HepG2 (cell line): ENCODE measurements at regions not wholly inside any gene's neighbourhood (a gene's known extent, or its start where the extent isn't known, plus 50 kb on each side); places are given as distances from the start of the nearest gene placed in this dataset.

ENCODE experiments used
- ATAC-seq: fragments of 200-7000 bp; cut with Tn5 transposase; 3 replicates; pipeline ENCODE4 v1.9.1; 2020; ENCODE audit warnings: mild to moderate bottlenecking, moderate library complexity
- BruUV-seq: library from RNA; stranded (reverse); fragments of 400-500 nt; replicated peaks from 2 replicates; lab custom pipeline; 2021; lab: Mats Ljungman, UMichigan
- CTCF ChIA-PET: fragments of 300-600 bp; formaldehyde crosslinking; extraction: SDS; loops from one replicate; lab custom pipeline; 2021; ENCODE audit warnings: low total read pairs, inconsistent platforms, low intra/inter-chr PET ratio; lab: Yijun Ruan, JAX
- POLR2A ChIA-PET: fragments of 350-600 bp; sonication (Branson Sonifier 250); formaldehyde crosslinking; loops from one replicate; lab custom pipeline; 2020; ENCODE audit warnings: antibody characterized with exemption, inconsistent platforms; lab: Yijun Ruan, JAX
- DNase-seq: peaks from one replicate; pipeline ENCODE4 v3.0.0-alpha.2; 2015; ENCODE audit warnings: low spot score
- FAIRE-seq: peaks from 3 replicates; lab custom pipeline; 2011; peaks lifted over from hg19 to GRCh38; lab: Jason Lieb, UNC
- H2AFZ ChIP-seq: one replicate; pipeline ENCODE4 v1.6.1; 2011; ENCODE audit warnings: low read length, inconsistent platforms
- H3K27ac ChIP-seq: fragments of 300-600 bp; 3 replicates; pipeline ENCODE4 v1.8.0; 2011; ENCODE audit warnings: mixed run types, mild to moderate bottlenecking, mixed read lengths, low read length, inconsistent platforms; ENCODE audit not compliant: insufficient read depth; ENCODE audit errors: extremely low read length
- H3K27me3 ChIP-seq, 2 experiments: fragments of 200-600 bp in 1 of 2; 2 replicates in 1 of 2; 3 replicates in 1 of 2; pipeline versions ENCODE4 v1.6.0 to v1.8.0; 2011; ENCODE audit warnings: low read length in 2 of 2, mild to moderate bottlenecking in 2 of 2, moderate library complexity in 2 of 2, inconsistent platforms in 1 of 2; ENCODE audit not compliant: insufficient read depth in 2 of 2, control insufficient read depth in 1 of 2
- H3K36me3 ChIP-seq, 2 experiments: fragments of 200-600 bp in 1 of 2; replicated peaks in 1 of 2; 2 replicates in 1 of 2; 3 replicates in 1 of 2; pipeline versions ENCODE4 v1.5.1 to v1.8.0; 2011; ENCODE audit warnings: low read length in 2 of 2, inconsistent platforms in 1 of 2; ENCODE audit not compliant: insufficient read depth in 2 of 2, control insufficient read depth in 1 of 2
- H3K4me1 ChIP-seq: 2 replicates; pipeline ENCODE4 v1.5.1; 2012; ENCODE audit warnings: low read length, inconsistent platforms; ENCODE audit not compliant: insufficient read depth
- H3K4me2 ChIP-seq: 2 replicates; pipeline ENCODE4 v1.6.0; 2011; ENCODE audit warnings: low read depth, low read length, inconsistent platforms
- H3K4me3 ChIP-seq, 3 experiments: fragments of 200-600 bp in 1 of 3; sonication (generic), shearing (Covaris generic) in 1 of 3; replicated peaks in 1 of 3; 2 replicates each; pipeline ENCODE4 v1.5.1; 2011 to 2016; ENCODE audit warnings: low read length in 3 of 3, inconsistent platforms in 2 of 3, low read depth in 2 of 3, mild to moderate bottlenecking in 2 of 3, control low read depth in 1 of 3, mixed read lengths in 1 of 3; ENCODE audit not compliant: insufficient read depth in 1 of 3
- H3K79me2 ChIP-seq: one replicate; pipeline ENCODE4 v1.6.1; 2011; ENCODE audit warnings: low read length, inconsistent platforms; ENCODE audit not compliant: insufficient read depth
- H3K9ac ChIP-seq: 2 replicates; pipeline ENCODE4 v1.6.0; 2011; ENCODE audit warnings: mild to moderate bottlenecking, low read depth, low read length, inconsistent platforms; ENCODE audit not compliant: insufficient read depth
- H3K9me3 ChIP-seq: 2 replicates; pipeline ENCODE4 v1.5.1; 2012; ENCODE audit warnings: mild to moderate bottlenecking, low read length
- H4K20me1 ChIP-seq: 2 replicates; pipeline ENCODE4 v1.6.0; 2011; ENCODE audit warnings: inconsistent platforms, mild to moderate bottlenecking, low read length, moderate library complexity; ENCODE audit not compliant: insufficient read depth
- DRAP1 ChIP-seq: IDR thresholded peaks from 2 replicates; pipeline ENCODE4 v1.6.1; 2016; ENCODE audit warnings: missing genetic modification reagents, missing compliant biosample characterization
- ELF1 ChIP-seq: sonication (generic); formaldehyde crosslinking; IDR thresholded peaks from 2 replicates; pipeline ENCODE4 v1.4.0; 2020; ENCODE audit warnings: missing genetic modification reagents
- ELK4 ChIP-seq: sonication (generic); formaldehyde crosslinking; IDR thresholded peaks from 2 replicates; pipeline ENCODE4 v1.9.0; 2021; ENCODE audit warnings: missing genetic modification reagents, borderline replicate concordance
- MAFK ChIP-seq, 2 experiments: IDR thresholded peaks in 1 of 2; conservative IDR thresholded peaks in 1 of 2; 2 replicates each; pipeline ENCODE4 v1.6.1; 2011; ENCODE audit warnings: improper control_type of control experiment in 2 of 2, low read length in 2 of 2
- MXI1 ChIP-seq: IDR thresholded peaks from 3 replicates; pipeline ENCODE4 v1.6.1; 2012; ENCODE audit warnings: low read depth, low read length, inconsistent platforms, borderline replicate concordance
- POGZ ChIP-seq: sonication (generic); formaldehyde crosslinking; IDR thresholded peaks from 2 replicates; pipeline ENCODE4 v1.4.0; 2020; ENCODE audit warnings: mild to moderate bottlenecking, missing genetic modification reagents
- RXRB ChIP-seq: IDR thresholded peaks from 2 replicates; pipeline ENCODE4 v1.6.1; 2016; ENCODE audit warnings: borderline replicate concordance, missing genetic modification reagents, missing compliant biosample characterization
- SIN3B ChIP-seq: fragments of 150-350 bp; IDR thresholded peaks from 2 replicates; pipeline ENCODE4 v1.6.1; 2014; ENCODE audit warnings: low read length
- SMC3 ChIP-seq: IDR thresholded peaks from 2 replicates; pipeline ENCODE4 v1.6.1; 2011; ENCODE audit warnings: low read length, improper control_type of control experiment
- ZBTB7B ChIP-seq: sonication (generic); formaldehyde crosslinking; IDR thresholded peaks from 2 replicates; pipeline ENCODE4 v1.4.0; 2020; ENCODE audit warnings: missing genetic modification reagents
- ZFP1 ChIP-seq: IDR thresholded peaks from 2 replicates; pipeline ENCODE4 v1.6.1; 2016
- ZNF138 ChIP-seq: sonication (generic); formaldehyde crosslinking; IDR thresholded peaks from 2 replicates; pipeline ENCODE4 v1.5.0; 2020; ENCODE audit warnings: mild to moderate bottlenecking, low read depth, missing genetic modification reagents
- ZNF20 ChIP-seq: sonication (generic); formaldehyde crosslinking; IDR thresholded peaks from 2 replicates; pipeline ENCODE4 v1.4.0; 2020; ENCODE audit warnings: mild to moderate bottlenecking, moderate library complexity, missing genetic modification reagents
- ZNF280B ChIP-seq: sonication (generic); formaldehyde crosslinking; IDR thresholded peaks from 2 replicates; pipeline ENCODE4 v1.5.0; 2020; ENCODE audit warnings: missing genetic modification reagents, mild to moderate bottlenecking, borderline replicate concordance
- ZNF383 ChIP-seq: sonication (generic); formaldehyde crosslinking; IDR thresholded peaks from 2 replicates; pipeline ENCODE4 v1.4.0; 2020; ENCODE audit warnings: missing genetic modification reagents, mild to moderate bottlenecking, borderline replicate concordance
- ZNF451 ChIP-seq: sonication (generic); formaldehyde crosslinking; IDR thresholded peaks from 2 replicates; pipeline ENCODE4 v1.5.0; 2020; ENCODE audit warnings: mild to moderate bottlenecking, missing genetic modification reagents
- ZNF746 ChIP-seq: sonication (generic); formaldehyde crosslinking; IDR thresholded peaks from 2 replicates; pipeline ENCODE4 v1.8.0; 2022; ENCODE audit warnings: mild to moderate bottlenecking, missing genetic modification reagents
- ZNF83 ChIP-seq: sonication (generic); formaldehyde crosslinking; IDR thresholded peaks from 2 replicates; pipeline ENCODE4 v1.4.0; 2020; ENCODE audit warnings: missing genetic modification reagents, mild to moderate bottlenecking, borderline replicate concordance
- WGBS: methylation state at CpG from one replicate; pipeline ENCODE4 v1.1.6; 2017; ENCODE audit warnings: low lambda C conversion rate; 5-methylcytosine and 5-hydroxymethylcytosine counted together
- in situ Hi-C: cut with HindIII; loops from 2 replicates; pipeline ENCODE4 v1.10.0; 2017; ENCODE audit warnings: low pct_unique_long_range_greater_than_20kb; ENCODE audit not compliant: extremely low pct_ligation_motif_present
- intact Hi-C: fragments of 100-400 bp; cut with micrococcal nuclease; formaldehyde crosslinking; loops from one replicate; pipeline ENCODE4 v1.10.0; 2022; ENCODE audit not compliant: unreplicated experiment
- TF ChIP-seq, protein P1 (sequence below): sonication (generic); formaldehyde crosslinking; IDR thresholded peaks from 2 replicates; pipeline ENCODE4 v1.4.0; 2020; ENCODE audit warnings: missing genetic modification reagents, borderline replicate concordance

DNA sequence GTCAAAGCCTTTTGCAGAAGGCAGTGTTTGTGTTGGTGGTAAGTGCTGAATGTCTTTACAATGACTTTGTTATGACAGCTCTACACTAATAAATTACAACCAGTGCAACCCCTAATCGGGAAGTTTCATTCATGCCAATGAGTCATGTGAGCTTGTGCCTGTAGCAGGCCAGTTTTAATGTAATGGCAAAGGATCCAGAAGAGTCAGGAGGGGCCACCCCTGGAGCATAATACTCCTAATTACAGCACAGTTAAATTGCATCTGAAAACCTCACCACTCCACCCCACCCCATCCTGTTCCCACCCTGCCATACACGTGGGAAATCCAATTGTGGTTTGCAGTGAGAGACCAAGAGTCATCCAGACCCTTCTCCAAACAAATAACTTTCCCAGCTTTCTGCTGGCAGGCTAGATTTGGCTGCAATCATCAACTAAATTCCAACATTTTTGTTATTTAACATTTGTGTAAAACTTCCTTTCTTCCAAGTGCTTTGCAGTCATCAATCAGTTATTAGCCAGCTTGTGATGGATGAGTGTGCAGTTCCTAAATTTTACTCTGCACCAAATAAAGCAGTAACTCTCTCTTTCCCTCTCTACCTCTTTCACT lies 277.3 kb upstream of the FAT3 start:
- CTCF ChIA-PET, result no interaction called here
- Histone ChIP-seq H3K4me3 (no peak overlapping the region), H3K4me1 (no peaks in the 10 kb centered on the region), H3K27me3 (no peaks in the 10 kb centered on the region), H3K9me3 (peaks cover 9% of the 10 kb centered on the region), H3K9ac (no peak overlapping the region), H3K27ac (no peak overlapping the region), H3K4me2 (no peak overlapping the region), H4K20me1 (no peaks in the 10 kb centered on the region), H3K36me3 (no peaks in the 10 kb centered on the region), H3K79me2 (no peaks in the 10 kb centered on the region), H2AFZ (no peak overlapping the region)
- no TSS peak for BruUV-seq
- DNase-seq (no peak), FAIRE-seq (no peak), ATAC-seq (no peak)
- in situ Hi-C loops, result no loop called here
- 0% methylated on average over 1 of the region's 2 CpGs for WGBS
- POLR2A ChIA-PET, result no interaction called here
- intact Hi-C loops, result no loop called here
- TF ChIP-seq POGZ (CRISPR knock-in tag), result no peak
- no peak for TF ChIP-seq ZNF746 (CRISPR knock-in tag)
- TF ChIP-seq ZBTB7B, result no peak
- no peak for TF ChIP-seq ZFP1 (CRISPR knock-in tag)
- TF ChIP-seq, protein P1, sequence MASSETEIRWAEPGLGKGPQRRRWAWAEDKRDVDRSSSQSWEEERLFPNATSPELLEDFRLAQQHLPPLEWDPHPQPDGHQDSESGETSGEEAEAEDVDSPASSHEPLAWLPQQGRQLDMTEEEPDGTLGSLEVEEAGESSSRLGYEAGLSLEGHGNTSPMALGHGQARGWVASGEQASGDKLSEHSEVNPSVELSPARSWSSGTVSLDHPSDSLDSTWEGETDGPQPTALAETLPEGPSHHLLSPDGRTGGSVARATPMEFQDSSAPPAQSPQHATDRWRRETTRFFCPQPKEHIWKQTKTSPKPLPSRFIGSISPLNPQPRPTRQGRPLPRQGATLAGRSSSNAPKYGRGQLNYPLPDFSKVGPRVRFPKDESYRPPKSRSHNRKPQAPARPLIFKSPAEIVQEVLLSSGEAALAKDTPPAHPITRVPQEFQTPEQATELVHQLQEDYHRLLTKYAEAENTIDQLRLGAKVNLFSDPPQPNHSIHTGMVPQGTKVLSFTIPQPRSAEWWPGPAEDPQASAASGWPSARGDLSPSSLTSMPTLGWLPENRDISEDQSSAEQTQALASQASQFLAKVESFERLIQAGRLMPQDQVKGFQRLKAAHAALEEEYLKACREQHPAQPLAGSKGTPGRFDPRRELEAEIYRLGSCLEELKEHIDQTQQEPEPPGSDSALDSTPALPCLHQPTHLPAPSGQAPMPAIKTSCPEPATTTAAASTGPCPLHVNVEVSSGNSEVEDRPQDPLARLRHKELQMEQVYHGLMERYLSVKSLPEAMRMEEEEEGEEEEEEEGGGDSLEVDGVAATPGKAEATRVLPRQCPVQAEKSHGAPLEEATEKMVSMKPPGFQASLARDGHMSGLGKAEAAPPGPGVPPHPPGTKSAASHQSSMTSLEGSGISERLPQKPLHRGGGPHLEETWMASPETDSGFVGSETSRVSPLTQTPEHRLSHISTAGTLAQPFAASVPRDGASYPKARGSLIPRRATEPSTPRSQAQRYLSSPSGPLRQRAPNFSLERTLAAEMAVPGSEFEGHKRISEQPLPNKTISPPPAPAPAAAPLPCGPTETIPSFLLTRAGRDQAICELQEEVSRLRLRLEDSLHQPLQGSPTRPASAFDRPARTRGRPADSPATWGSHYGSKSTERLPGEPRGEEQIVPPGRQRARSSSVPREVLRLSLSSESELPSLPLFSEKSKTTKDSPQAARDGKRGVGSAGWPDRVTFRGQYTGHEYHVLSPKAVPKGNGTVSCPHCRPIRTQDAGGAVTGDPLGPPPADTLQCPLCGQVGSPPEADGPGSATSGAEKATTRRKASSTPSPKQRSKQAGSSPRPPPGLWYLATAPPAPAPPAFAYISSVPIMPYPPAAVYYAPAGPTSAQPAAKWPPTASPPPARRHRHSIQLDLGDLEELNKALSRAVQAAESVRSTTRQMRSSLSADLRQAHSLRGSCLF (CRISPR knock-in tag), result no peak
- no peak for TF ChIP-seq ELK4 (CRISPR knock-in tag)
- no peak for TF ChIP-seq SIN3B
- no peak for TF ChIP-seq ZNF451 (CRISPR knock-in tag)
- no peak for TF ChIP-seq MAFK (conservative IDR thresholded peaks at IDR 0.05 in 1 of 2, IDR thresholded peaks at IDR 0.05 in 1 of 2; ENCODE audit: low read length in 2 of 2)
- no peak for TF ChIP-seq SMC3
- TF ChIP-seq ELF1 (CRISPR knock-in tag), result no peak
- TF ChIP-seq ZNF138, result no peak
- TF ChIP-seq ZNF20 (CRISPR knock-in tag), result no peak
- no peak for TF ChIP-seq DRAP1 (CRISPR knock-in tag)
- TF ChIP-seq ZNF280B (CRISPR knock-in tag), result no peak
- no peak for TF ChIP-seq MXI1
- TF ChIP-seq ZNF383 (CRISPR knock-in tag), result no peak
- TF ChIP-seq RXRB, result no peak
- TF ChIP-seq ZNF83 (CRISPR knock-in tag), result no peak
